Upper lobe of left lung (tissue), 4 donors: ENCODE measurements at regions not wholly inside any gene's neighbourhood (a gene's known extent, or its start where the extent isn't known, plus 50 kb on each side); places are given as distances from the start of the nearest gene placed in this dataset.

ENCODE experiments used
- POLR2A ChIP-seq, 4 donors: fragments of 450-650 bp; IDR thresholded peaks; one replicate each; pipeline ENCODE4 v1.5.1; 2016 to 2017; ENCODE audit warnings: antibody characterized with exemption in 4 of 4, mild to moderate bottlenecking in 2 of 4
- POLR2AphosphoS5 ChIP-seq, 2 donors: sonication (generic); formaldehyde crosslinking; IDR thresholded peaks; one replicate each; pipeline ENCODE4 v1.5.1; 2017; ENCODE audit warnings: antibody characterized with exemption in 2 of 2
- TF ChIP-seq, protein P1 (sequence below), 6 experiments: fragments of 450-650 bp in 4 of 6; fragments of 200-600 bp in 2 of 6; sonication (generic) in 2 of 6; IDR thresholded peaks; one replicate each; pipeline ENCODE4 v1.5.1; 2016 to 2019; ENCODE audit warnings: antibody characterized with exemption in 6 of 6

DNA sequence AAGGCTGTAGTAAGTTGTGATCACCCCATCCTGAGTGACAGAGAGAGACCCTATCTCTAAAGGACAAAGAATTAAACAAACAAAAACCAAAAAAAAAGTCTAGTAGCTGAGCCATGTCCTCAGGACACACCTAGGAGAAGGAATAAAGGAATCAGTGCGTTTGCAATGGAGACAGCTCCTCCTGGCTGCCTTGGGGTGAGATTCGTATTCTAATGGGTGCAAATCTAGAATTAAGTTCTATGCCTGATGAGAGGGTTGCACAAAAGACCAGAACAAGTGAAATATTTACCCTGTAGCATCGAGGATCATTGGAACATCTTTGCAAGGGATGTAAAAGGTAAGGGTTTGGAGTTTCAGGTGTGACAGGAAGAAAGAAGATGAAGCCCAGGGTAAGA is 70.3 kb upstream of the BMAL1 start:
- no peak for TF ChIP-seq POLR2A (IDR thresholded peaks at IDR 0.05)
- TF ChIP-seq, protein P1, sequence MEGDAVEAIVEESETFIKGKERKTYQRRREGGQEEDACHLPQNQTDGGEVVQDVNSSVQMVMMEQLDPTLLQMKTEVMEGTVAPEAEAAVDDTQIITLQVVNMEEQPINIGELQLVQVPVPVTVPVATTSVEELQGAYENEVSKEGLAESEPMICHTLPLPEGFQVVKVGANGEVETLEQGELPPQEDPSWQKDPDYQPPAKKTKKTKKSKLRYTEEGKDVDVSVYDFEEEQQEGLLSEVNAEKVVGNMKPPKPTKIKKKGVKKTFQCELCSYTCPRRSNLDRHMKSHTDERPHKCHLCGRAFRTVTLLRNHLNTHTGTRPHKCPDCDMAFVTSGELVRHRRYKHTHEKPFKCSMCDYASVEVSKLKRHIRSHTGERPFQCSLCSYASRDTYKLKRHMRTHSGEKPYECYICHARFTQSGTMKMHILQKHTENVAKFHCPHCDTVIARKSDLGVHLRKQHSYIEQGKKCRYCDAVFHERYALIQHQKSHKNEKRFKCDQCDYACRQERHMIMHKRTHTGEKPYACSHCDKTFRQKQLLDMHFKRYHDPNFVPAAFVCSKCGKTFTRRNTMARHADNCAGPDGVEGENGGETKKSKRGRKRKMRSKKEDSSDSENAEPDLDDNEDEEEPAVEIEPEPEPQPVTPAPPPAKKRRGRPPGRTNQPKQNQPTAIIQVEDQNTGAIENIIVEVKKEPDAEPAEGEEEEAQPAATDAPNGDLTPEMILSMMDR (IDR thresholded peaks at IDR 0.05): peak in 1 of 6 experiments; percentile 39
- TF ChIP-seq POLR2AphosphoS5 (IDR thresholded peaks at IDR 0.05): no peak
